GM12878 (cell line): ENCODE measurements at regions not wholly inside any gene's neighbourhood (a gene's known extent, or its start where the extent isn't known, plus 50 kb on each side); places are given as distances from the start of the nearest gene placed in this dataset.

Experiments
- ATAC-seq: fragments of 200-7000 bp; cut with Tn5 transposase; 3 replicates; pipeline ENCODE4 v1.9.1; 2020; ENCODE audit warnings: mild to moderate bottlenecking, moderate library complexity
- BruUV-seq: library from RNA; stranded (reverse); fragments of 400-500 nt; replicated peaks from 2 replicates; lab custom pipeline; 2021; lab: Mats Ljungman, UMichigan
- CTCF ChIA-PET: fragments of 300-600 bp; sonication (Branson Sonifier 250); formaldehyde crosslinking; extraction: SDS; loops from one replicate; lab custom pipeline; 2021; ENCODE audit warnings: inconsistent platforms; lab: Yijun Ruan, JAX
- POLR2A ChIA-PET: fragments of 350-600 bp; formaldehyde crosslinking; extraction: SDS; loops from one replicate; lab custom pipeline; 2021; ENCODE audit warnings: inconsistent platforms; lab: Charles Lee
- RAD21 ChIA-PET: fragments of 300-600 bp; sonication (Branson Sonifier 250); formaldehyde crosslinking; loops from one replicate; lab custom pipeline; 2023; ENCODE audit warnings: antibody characterized with exemption; ENCODE audit not compliant: unreplicated experiment; lab: Charles Lee
- SMC1A ChIA-PET: fragments of 300-600 bp; sonication (Branson Sonifier 250); formaldehyde crosslinking; loops from one replicate; lab custom pipeline; 2023; ENCODE audit not compliant: unreplicated experiment, uncharacterized antibody; lab: Charles Lee
- DNase-seq: peaks from one replicate; pipeline ENCODE4 v3.0.0-alpha.2; 2011; ENCODE audit warnings: low read depth, low spot score
- FAIRE-seq: peaks from 3 replicates; lab custom pipeline; 2011; peaks lifted over from hg19 to GRCh38; lab: Jason Lieb, UNC
- H2AFZ ChIP-seq: 2 replicates; pipeline ENCODE4 v1.6.0; 2011; ENCODE audit warnings: low read depth, low read length, control low read depth; ENCODE audit not compliant: control insufficient read depth
- H3K27ac ChIP-seq: 2 replicates; pipeline ENCODE4 v1.5.1; 2011; ENCODE audit warnings: control low read depth; ENCODE audit not compliant: control insufficient read depth, insufficient read depth
- H3K27me3 ChIP-seq, 2 experiments: replicated peaks in 1 of 2; 2 replicates each; pipeline versions ENCODE4 v1.6.0 to v1.6.1; 2011; ENCODE audit warnings: low read length in 1 of 2; ENCODE audit not compliant: control insufficient read depth in 2 of 2, insufficient read depth in 2 of 2
- H3K36me3 ChIP-seq, 2 experiments: 2 replicates each; pipeline ENCODE4 v1.5.1; 2011; ENCODE audit warnings: low read length in 1 of 2; ENCODE audit not compliant: control insufficient read depth in 2 of 2, insufficient read depth in 2 of 2
- H3K4me1 ChIP-seq: 2 replicates; pipeline ENCODE4 v1.6.1; 2011; ENCODE audit warnings: mild to moderate bottlenecking, low read length, moderate library complexity, mixed read lengths; ENCODE audit not compliant: control insufficient read depth, insufficient read depth
- H3K4me2 ChIP-seq: 2 replicates; pipeline ENCODE4 v1.6.0; 2011; ENCODE audit warnings: control low read depth; ENCODE audit not compliant: control insufficient read depth, insufficient read depth
- H3K4me3 ChIP-seq: fragments of 200-600 bp; sonication (generic); 2 replicates; pipeline ENCODE4 v1.5.1; 2016
- H3K79me2 ChIP-seq: 2 replicates; pipeline ENCODE4 v1.6.0; 2011; ENCODE audit warnings: low read length; ENCODE audit not compliant: control insufficient read depth, insufficient read depth
- H3K9ac ChIP-seq: 2 replicates; pipeline ENCODE4 v1.8.0; 2011; ENCODE audit warnings: low read length, control low read depth, mixed read lengths; ENCODE audit not compliant: control insufficient read depth, insufficient read depth
- H3K9me3 ChIP-seq: replicated peaks from 3 replicates; pipeline ENCODE4 v1.5.1; 2011; ENCODE audit warnings: mild to moderate bottlenecking, low read length; ENCODE audit not compliant: control insufficient read depth, insufficient read depth
- H4K20me1 ChIP-seq: 2 replicates; pipeline ENCODE4 v1.6.0; 2011; ENCODE audit not compliant: control insufficient read depth, insufficient read depth
- BRCA1 ChIP-seq: IDR thresholded peaks from 2 replicates; pipeline ENCODE4 v1.6.1; 2011; ENCODE audit warnings: low read depth, low read length, improper control_type of control experiment
- HDAC6 ChIP-seq: fragments of 200-600 bp; sonication (generic); IDR thresholded peaks from one replicate; pipeline ENCODE4 v1.8.0; 2017; ENCODE audit warnings: antibody characterized with exemption; ENCODE audit not compliant: unreplicated experiment
- IRF4 ChIP-seq: IDR thresholded peaks from 2 replicates; pipeline ENCODE4 v1.6.1; 2011; ENCODE audit warnings: low read depth, low read length
- JUND ChIP-seq: IDR thresholded peaks from 2 replicates; pipeline ENCODE4 v1.6.1; 2012; ENCODE audit warnings: low read depth, mild to moderate bottlenecking, low read length, improper control_type of control experiment, moderate library complexity
- NFXL1 ChIP-seq: fragments of 450-650 bp; IDR thresholded peaks from 2 replicates; pipeline ENCODE4 v1.6.1; 2017; ENCODE audit warnings: antibody characterized with exemption, mild to moderate bottlenecking, borderline replicate concordance
- RAD21 ChIP-seq: IDR thresholded peaks from 2 replicates; pipeline ENCODE4 v1.6.1; 2011; ENCODE audit warnings: mild to moderate bottlenecking, low read depth, low read length, moderate library complexity; ENCODE audit not compliant: insufficient read depth
- RFX5 ChIP-seq: IDR thresholded peaks from 2 replicates; pipeline ENCODE4 v1.6.1; 2011; ENCODE audit warnings: low read depth, low read length, improper control_type of control experiment
- SIX5 ChIP-seq: IDR thresholded peaks from 2 replicates; pipeline ENCODE4 v1.6.1; 2011; ENCODE audit warnings: mild to moderate bottlenecking, low read depth, low read length, moderate library complexity; ENCODE audit not compliant: severe bottlenecking
- SREBF1 ChIP-seq: IDR thresholded peaks from 2 replicates; pipeline ENCODE4 v1.6.1; 2012; ENCODE audit warnings: mild to moderate bottlenecking, low read length
- TARDBP ChIP-seq: IDR thresholded peaks from 2 replicates; pipeline ENCODE4 v1.6.1; 2016; ENCODE audit warnings: borderline replicate concordance
- TCF3 ChIP-seq: IDR thresholded peaks from 2 replicates; pipeline ENCODE4 v1.6.1; 2012; ENCODE audit warnings: low read depth, mild to moderate bottlenecking, low read length, borderline replicate concordance; ENCODE audit not compliant: insufficient read depth
- YBX1 ChIP-seq: fragments of 450-650 bp; IDR thresholded peaks from 2 replicates; pipeline ENCODE4 v1.6.1; 2016; ENCODE audit warnings: antibody characterized with exemption
- in situ Hi-C: fragments of 300-500 bp; cut with MboI; formaldehyde crosslinking; loops from 9 replicates; pipeline ENCODE4 v1.14.3; 2018; ENCODE audit warnings: mixed read lengths
- intact Hi-C: fragments of 100-400 bp; cut with micrococcal nuclease; formaldehyde crosslinking; loops from one replicate; pipeline ENCODE4 v1.14.2; 2022; ENCODE audit not compliant: unreplicated experiment
- TF ChIP-seq, protein P1 (sequence below): fragments of 450-650 bp; IDR thresholded peaks from 2 replicates; pipeline ENCODE4 v1.6.1; 2016; ENCODE audit warnings: mild to moderate bottlenecking
- TF ChIP-seq, protein P2 (sequence below): fragments of 150-350 bp; IDR thresholded peaks from 2 replicates; pipeline ENCODE4 v1.6.1; 2014; ENCODE audit warnings: mild to moderate bottlenecking, low read depth, low read length
- TF ChIP-seq, protein P3 (sequence below): fragments of 450-650 bp; IDR thresholded peaks from 2 replicates; pipeline ENCODE4 v1.6.1; 2017; ENCODE audit warnings: mild to moderate bottlenecking

DNA sequence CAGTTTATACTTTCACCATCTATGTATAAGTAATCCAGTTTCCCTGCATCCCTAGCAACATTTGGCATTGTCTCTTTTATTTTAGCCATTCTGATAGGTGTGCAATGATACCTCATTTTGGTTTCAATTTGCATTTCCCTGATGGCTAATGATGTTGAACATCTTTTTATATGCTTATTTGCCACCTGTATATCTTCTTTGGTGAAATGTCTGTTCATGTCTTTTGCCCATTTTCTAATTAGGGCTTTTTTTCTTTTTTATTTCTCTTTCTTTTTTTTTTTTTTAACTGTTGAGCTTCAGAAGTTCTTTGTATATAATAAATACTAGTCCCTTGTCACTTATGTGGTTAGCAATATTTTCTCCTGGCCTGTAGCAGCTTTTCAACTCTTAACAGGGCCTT lies 68.9 kb downstream of the TM2D3 start:
- in situ Hi-C loops (no loop called here), intact Hi-C loops (no loop called here)
- H3K9me3 ChIP-seq: no peaks in the 10 kb centered on the region
- no peak overlapping the region for H3K4me2 ChIP-seq
- POLR2A ChIA-PET: no interaction called here
- H3K27me3 ChIP-seq: no peaks in the 10 kb centered on the region; a peak in 1 of 4 replicates
- H4K20me1 ChIP-seq: no peaks in the 10 kb centered on the region
- SMC1A ChIA-PET: no interaction called here
- TF ChIP-seq RAD21 (no peak), HDAC6 (no peak), SIX5 (no peak), BRCA1 (no peak), IRF4 (no peak), TCF3 (no peak), NFXL1 (no peak), TARDBP (no peak), RFX5 (no peak), JUND (no peak), SREBF1 (no peak), YBX1 (no peak)
- TF ChIP-seq, protein P1, sequence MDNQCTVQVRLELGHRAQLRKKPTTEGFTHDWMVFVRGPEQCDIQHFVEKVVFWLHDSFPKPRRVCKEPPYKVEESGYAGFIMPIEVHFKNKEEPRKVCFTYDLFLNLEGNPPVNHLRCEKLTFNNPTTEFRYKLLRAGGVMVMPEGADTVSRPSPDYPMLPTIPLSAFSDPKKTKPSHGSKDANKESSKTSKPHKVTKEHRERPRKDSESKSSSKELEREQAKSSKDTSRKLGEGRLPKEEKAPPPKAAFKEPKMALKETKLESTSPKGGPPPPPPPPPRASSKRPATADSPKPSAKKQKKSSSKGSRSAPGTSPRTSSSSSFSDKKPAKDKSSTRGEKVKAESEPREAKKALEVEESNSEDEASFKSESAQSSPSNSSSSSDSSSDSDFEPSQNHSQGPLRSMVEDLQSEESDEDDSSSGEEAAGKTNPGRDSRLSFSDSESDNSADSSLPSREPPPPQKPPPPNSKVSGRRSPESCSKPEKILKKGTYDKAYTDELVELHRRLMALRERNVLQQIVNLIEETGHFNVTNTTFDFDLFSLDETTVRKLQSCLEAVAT: no peak
- TF ChIP-seq, protein P2, sequence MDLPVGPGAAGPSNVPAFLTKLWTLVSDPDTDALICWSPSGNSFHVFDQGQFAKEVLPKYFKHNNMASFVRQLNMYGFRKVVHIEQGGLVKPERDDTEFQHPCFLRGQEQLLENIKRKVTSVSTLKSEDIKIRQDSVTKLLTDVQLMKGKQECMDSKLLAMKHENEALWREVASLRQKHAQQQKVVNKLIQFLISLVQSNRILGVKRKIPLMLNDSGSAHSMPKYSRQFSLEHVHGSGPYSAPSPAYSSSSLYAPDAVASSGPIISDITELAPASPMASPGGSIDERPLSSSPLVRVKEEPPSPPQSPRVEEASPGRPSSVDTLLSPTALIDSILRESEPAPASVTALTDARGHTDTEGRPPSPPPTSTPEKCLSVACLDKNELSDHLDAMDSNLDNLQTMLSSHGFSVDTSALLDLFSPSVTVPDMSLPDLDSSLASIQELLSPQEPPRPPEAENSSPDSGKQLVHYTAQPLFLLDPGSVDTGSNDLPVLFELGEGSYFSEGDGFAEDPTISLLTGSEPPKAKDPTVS: no peak
- TF ChIP-seq, protein P3, sequence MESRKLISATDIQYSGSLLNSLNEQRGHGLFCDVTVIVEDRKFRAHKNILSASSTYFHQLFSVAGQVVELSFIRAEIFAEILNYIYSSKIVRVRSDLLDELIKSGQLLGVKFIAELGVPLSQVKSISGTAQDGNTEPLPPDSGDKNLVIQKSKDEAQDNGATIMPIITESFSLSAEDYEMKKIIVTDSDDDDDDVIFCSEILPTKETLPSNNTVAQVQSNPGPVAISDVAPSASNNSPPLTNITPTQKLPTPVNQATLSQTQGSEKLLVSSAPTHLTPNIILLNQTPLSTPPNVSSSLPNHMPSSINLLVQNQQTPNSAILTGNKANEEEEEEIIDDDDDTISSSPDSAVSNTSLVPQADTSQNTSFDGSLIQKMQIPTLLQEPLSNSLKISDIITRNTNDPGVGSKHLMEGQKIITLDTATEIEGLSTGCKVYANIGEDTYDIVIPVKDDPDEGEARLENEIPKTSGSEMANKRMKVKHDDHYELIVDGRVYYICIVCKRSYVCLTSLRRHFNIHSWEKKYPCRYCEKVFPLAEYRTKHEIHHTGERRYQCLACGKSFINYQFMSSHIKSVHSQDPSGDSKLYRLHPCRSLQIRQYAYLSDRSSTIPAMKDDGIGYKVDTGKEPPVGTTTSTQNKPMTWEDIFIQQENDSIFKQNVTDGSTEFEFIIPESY: no peak
- TF ChIP-seq, all 136 proteins: peak for 0
- ChIA-PET RAD21 (no interaction called here), CTCF (interaction anchor here (0.6 kb wide), 1 partner anchor 30 kb away, joined by 5 read pairs; no protein-coding TSS in a partner anchor)
- H3K9ac ChIP-seq: no peak overlapping the region
- no peak overlapping the region for H3K27ac ChIP-seq
- DNase-seq: no peak
- no peak overlapping the region for H2AFZ ChIP-seq
- no peaks in the 10 kb centered on the region for H3K4me1 ChIP-seq
- no peak for FAIRE-seq
- no TSS peak for BruUV-seq
- H3K36me3 ChIP-seq: no peaks in the 10 kb centered on the region
- no peaks in the 10 kb centered on the region for H3K79me2 ChIP-seq
- H3K4me3 ChIP-seq: no peak overlapping the region
- no peak for ATAC-seq
